OCI-LY7 (cell line): ENCODE measurements at regions not wholly inside any gene's neighbourhood (a gene's known extent, or its start where the extent isn't known, plus 50 kb on each side); places are given as distances from the start of the nearest gene placed in this dataset.

Experiments
- CTCF ChIP-seq: fragments of 200-600 bp; sonication (generic); conservative IDR thresholded peaks from 2 replicates; pipeline ENCODE4 v1.5.1; 2014; ENCODE audit warnings: mild to moderate bottlenecking, antibody characterized with exemption, low read length, moderate library complexity, mixed read lengths
- EZH2phosphoT487 ChIP-seq: fragments of 200-600 bp; sonication (generic); IDR thresholded peaks from 2 replicates; pipeline ENCODE4 v1.6.1; 2018; ENCODE audit warnings: low read depth, borderline replicate concordance, mild to moderate bottlenecking, mixed run types, antibody characterized with exemption, low read length, moderate library complexity, mixed read lengths

GRCh38 chr22:49646876-49647275 is 180.8 kb downstream of the BRD1 start:
- TF ChIP-seq CTCF, result no peak
- TF ChIP-seq EZH2phosphoT487, result no peak
